ENCODE measurements at regions not wholly inside any gene's neighbourhood (a gene's known extent, or its start where the extent isn't known, plus 50 kb on each side); places are given as distances from the start of the nearest gene placed in this dataset.

- DNase-seq, result no peak
These were observed 209.4 kb downstream of the DTWD2 start for GRCh38 chr5:118778941-118779340.

DNA sequence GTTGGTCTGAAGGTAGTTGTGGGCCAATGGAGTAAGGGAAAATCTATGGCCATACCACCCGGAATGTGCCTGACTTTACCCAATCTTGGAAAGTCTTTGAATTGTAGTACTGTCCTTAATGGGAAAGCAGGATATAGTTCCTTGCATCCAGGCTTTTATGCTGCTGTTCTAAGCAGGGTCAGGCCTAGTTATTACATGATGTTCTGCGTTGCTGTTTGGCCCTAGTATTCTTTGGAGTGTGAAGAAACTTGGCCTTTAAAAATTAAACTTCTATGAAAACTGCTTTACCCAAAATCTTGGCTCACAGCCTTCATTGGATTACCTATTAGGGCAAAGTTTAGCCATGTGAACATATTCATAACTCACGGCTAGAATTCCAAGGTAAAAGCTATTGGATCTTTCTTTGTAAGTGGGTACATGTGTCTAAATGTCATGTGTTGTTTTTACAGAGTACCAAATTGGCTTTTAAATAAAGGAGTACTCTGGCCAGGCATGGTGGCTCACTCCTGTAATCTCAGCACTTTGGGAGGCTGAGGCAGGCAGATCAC, 211.1 kb downstream of the DTWD2 start:
- no peak for DNase-seq

- no peak for DNase-seq
These were observed 211.6 kb downstream of the DTWD2 start for GRCh38 chr5:118776755-118777154.

- DNase-seq, result no peak
These were observed 212.4 kb downstream of the DTWD2 start for GRCh38 chr5:118775790-118776499.

DNA sequence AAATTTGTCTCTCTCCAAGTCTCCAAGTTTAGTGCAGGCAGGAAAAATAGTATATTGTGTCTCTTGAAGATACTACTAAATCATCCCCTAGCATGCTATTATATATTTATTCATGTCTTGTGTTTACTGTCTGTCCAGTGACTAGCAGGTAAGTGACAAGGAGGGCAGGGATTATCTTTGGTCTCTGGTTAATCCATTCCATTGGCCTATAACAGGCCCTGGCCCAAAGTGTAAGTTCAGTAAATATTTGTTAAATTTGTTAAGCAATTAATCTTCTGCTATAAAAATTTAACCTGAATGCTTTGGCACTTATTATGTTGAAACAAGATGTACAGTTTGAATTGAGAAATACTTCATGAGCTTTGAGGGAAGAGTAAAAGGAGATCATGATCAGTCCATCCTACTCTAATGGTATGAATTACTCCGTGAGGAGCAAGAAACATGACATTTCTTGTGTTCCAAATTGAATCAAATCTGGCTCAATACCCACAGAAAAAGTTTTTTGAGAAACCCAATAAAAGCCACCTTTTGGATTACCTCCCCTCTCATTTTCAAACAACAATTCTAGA, 219.7 kb downstream of the DTWD2 start:
- no peak for DNase-seq

- no peak for DNase-seq
These were observed 226.1 kb downstream of the DTWD2 start for GRCh38 chr5:118762291-118762690.

DNA sequence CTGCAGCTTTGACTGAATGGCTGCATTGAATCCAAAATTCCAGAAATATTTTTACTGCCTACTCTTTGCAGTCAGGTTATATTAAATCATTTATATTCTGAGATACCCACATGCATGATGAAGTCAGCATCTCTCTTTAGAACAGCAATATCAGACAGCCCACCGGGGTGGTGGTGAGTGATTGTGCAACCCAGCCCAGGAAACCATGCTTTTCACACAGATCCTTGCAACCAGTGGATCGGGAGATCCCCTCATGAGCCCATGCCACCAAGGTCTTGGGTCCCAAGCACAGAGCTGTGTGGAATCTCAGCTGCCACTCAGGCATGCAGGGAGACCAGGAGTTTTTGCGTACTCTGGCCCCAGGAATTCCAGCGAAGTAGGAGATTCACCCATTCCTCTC, 226.5 kb downstream of the DTWD2 start:
- no peak for DNase-seq

DNA sequence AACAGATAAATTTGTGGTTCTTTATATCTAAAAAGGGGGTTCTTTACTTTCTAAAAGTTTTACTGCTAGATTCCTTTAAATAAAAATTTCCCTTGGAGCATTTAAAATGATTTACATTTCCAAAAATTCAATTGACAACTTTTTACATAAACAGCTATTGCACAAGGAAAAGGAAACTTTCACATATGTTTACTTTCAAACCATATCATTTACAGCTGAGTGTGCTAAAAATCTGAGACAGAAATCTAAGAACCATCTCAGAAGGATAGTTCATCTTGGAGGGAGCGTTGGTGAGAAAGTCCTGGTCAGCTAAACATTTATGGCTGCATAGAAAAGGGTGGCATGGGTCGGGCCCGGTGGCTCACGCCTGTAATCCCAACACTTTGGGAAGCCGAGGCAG, 235.4 kb downstream of the DTWD2 start:
- DNase-seq, result no peak

DNA sequence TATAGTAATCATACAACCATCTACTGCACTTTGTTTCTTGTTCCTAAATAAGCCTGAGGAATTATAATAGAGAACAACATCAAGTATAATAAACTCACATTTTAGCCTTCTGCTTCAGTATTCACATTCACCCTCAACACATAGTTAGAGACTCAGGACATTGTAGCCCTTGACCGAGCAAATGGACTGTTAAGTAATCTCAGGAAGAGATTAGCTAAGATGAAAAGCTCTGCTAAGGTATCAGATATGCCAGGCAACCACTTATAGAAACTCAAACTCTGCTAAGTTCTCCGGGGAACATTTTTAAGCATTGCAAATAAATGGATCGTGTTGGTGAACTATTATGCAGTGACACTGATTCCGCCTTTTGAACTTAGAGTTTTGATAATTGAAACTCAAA, 252.0 kb downstream of the DTWD2 start:
- DNase-seq, result no peak

GRCh38 chr5:118733394-118733793, 255.0 kb downstream of the DTWD2 start:
- no peak for DNase-seq

GRCh38 chr5:118728191-118728590, 260.2 kb downstream of the DTWD2 start:
- no peak for DNase-seq

DNA sequence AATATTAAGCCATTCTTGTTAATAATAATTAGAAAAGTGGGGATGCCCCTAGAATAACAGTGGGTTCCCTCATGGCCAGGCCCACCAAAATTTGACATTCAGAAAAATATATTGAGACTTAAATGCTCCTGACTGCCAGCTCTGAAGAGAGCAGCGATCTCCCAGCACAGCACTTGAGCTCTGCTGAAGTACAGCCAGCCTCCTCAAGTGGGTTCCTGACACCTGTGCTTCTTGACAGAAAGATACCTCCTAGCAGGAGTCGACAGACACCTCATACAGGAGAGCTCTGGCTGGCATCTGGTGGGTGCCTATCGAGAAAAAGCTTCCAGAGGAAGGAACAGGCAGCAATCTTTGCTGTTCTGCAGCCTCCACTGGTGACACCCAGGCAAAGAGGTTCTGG, 261.5 kb downstream of the DTWD2 start:
- no peak for DNase-seq

DNA sequence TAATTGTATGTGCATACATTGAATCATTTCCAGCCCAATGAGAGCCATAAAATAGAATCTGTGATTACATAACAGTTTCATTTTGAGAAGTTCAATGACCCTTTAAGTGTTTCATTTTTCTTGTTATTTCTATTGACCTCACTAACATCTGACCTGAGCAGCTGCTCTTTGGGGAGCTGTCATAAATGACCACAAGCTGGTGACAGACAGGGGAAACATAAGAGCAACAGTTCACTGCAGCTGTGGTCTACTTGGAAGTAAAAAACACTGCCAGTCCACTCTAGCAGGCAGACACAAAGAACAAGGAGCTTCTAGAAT, 265.4 kb downstream of the DTWD2 start:
- peak in 2 of 3 donors; percentile 7 to 27 for DNase-seq

DNA sequence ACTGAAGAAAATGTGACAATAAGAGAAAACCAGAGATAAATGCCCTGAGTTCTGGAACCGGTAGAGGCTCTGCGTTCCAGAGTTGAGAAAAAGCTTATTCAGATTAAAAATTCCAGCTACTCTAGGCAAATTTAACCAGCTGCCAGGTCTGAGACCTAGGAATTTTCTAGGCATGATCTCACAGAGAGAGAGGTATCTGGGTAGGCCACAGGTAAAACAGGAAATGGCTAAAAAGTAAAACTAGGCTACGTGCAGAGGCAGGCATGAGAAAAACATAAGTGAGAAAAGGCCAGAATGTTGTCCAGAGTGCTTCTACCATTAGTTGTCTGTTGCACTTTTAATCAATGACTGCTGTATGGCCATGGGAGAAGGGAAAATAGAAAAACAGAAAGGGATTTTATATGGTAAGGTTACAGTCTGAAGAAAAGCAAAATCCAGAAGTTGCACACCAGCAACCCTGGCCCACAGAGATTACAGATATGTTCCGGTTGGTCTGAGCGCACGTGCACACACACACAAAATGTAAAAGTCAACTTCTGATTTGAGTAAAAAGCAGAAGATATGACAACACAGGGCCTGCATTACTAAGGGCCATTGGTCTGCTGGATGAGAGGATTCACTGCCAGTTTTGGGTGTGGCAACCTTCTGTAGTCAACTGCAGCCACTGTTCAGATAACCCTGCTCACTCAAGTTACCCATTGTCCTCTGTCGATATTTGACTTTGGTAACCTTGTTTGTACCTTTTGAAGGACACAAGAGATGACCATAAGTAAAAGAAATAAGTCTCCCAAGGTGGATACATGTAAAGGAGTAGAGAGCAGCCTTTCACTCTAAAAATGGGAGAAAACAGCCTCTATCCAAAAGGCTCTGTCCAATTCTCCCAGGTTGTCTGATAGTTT, 266.0 kb downstream of the DTWD2 start:
- peak in 1 of 3 donors; percentile 12 for DNase-seq

DNA sequence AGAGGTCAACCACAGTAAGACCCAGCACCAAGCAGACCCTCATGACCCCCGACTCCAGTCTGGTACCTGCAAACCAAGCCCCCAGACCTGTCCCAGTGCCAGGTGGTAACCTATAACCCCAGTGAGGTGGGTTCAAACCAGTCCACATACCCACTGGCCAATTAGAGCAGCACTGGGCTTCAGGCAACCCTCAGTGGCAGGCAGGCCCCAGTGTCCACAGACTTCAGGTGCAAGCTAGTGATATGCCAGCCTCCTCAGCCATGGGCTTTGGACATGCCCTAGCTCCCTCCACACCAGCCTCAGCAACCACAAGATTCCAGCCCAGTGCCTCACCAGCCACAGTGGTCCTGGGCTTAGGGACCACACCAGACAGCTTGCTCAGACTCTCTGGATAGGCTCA, 276.6 kb downstream of the DTWD2 start:
- no peak for DNase-seq

DNA sequence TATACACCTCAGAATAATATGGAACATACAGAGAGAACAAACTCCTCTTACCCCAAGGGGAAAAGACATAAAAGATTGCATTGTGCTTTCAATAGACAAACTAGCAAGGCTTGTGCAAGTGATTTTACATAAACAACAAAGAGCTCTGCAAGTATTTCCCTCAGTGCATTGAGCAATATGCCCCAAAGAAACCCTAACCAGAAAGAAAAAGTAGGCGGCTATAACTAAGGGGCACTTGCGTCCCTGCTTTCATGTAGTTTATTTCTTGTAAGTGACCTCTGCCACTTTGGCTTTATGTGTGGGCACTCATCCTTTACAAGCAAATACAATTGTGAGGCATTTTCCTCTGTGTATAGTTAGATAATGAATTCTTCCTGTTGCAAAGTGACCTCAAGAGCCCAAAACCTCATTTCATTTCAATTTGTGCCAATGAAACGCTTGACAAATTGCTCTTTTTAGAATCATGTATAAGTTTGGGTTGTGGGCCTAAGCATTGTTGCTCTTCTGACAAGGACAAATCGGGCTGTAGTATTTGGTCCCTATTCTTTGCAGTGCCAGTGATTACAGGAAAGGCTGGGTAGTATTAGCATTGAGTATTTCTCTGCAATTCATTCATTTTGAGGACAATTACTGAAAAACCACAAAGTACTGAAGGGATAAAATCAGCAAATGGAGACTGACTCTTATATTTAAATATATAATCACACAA, 282.2 kb downstream of the DTWD2 start:
- DNase-seq, result no peak

- no peak for DNase-seq
These were observed 285.1 kb downstream of the DTWD2 start for GRCh38 chr5:118703241-118703640.

DNA sequence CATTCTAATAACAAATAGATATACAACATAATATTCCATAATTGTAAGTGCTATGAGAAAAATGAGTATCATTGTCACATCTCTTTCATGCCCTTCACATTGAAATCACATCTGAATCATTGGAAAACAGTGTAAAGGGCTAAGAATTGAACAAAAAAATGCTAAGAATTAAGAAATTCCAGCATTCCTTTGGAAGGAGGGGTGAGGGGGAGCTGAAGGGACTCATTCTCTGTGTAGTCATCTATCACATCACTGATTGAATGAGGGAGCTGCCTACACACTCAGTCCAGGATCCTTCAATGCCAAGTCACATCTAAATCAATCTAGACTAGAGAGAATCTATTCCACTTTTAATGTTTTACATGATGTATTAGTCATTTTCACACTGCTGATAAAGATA, 286.6 kb downstream of the DTWD2 start:
- no peak for DNase-seq

GRCh38 chr5:118700510-118700909, 287.8 kb downstream of the DTWD2 start:
- DNase-seq, result no peak

- no peak for DNase-seq
These were observed 289.6 kb downstream of the DTWD2 start for GRCh38 chr5:118698774-118699173.

DNA sequence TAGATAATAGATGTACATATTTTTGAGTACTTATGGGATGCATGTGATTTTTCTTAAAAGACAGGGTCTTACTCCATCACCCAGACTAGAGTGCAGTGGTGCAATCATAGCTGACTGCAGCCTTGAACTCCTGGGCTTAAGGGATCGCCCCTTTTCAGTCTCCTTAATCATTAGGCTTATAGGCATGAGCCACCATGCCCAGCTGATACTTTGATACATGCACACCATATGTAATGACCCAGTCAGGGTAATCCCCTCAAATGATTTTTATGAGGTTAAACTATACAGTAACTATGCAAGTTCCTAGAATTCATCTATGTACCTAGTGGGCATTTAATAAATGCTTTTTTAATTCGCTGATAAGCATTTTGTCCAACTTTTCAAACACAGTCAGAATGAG, 292.3 kb downstream of the DTWD2 start:
- no peak for DNase-seq

- peak; percentile 49 to 60 (median 55) for DNase-seq
These were observed 295.5 kb downstream of the DTWD2 start for GRCh38 chr5:118692811-118693342.
